ENCODE measurements at regions not wholly inside any gene's neighbourhood (a gene's known extent, or its start where the extent isn't known, plus 50 kb on each side); places are given as distances from the start of the nearest gene placed in this dataset.

- H3K4me2 ChIP-seq = no peak overlapping the region
- DNase-seq (ENCODE audit: low spot score) = no peak
- H3K4me3 ChIP-seq = no peak overlapping the region
- H3K79me2 ChIP-seq = no peaks in the 10 kb centered on the region
- no peaks in the 10 kb centered on the region for H3K27me3 ChIP-seq
- no peak for TF ChIP-seq CTCF (IDR thresholded peaks at IDR 0.05; ENCODE audit: poor library complexity)
- TF ChIP-seq EZH2phosphoT487 (IDR thresholded peaks at IDR 0.05; ENCODE audit: low read depth, severe bottlenecking, unreplicated experiment) = no peak
- no peak overlapping the region for H2AFZ ChIP-seq
- no peaks in the 10 kb centered on the region for H3K9me2 ChIP-seq (replicated peaks; ENCODE audit: insufficient read depth)
- H3K9me3 ChIP-seq (ENCODE audit: low read depth) = no peaks in the 10 kb centered on the region
- H3K4me1 ChIP-seq (ENCODE audit: insufficient read depth) = no peaks in the 10 kb centered on the region
- no peaks in the 10 kb centered on the region for H4K20me1 ChIP-seq (ENCODE audit: insufficient read depth, poor library complexity, severe bottlenecking)
- H3K27ac ChIP-seq = no peak overlapping the region
- no peaks in the 10 kb centered on the region for H3K36me3 ChIP-seq (replicated peaks; ENCODE audit: insufficient read depth, low read depth)
- 77% methylated on average over 2 of the region's 2 CpGs for WGBS (ENCODE audit: low lambda C conversion rate, missing lambda C conversion rate)
Observed at GRCh38 chr13:91166714-91167511, 180.6 kb upstream of the MIR17HG start.

- no peak overlapping the region for H3K4me2 ChIP-seq
- H3K27me3 ChIP-seq = no peaks in the 10 kb centered on the region
- no peaks in the 10 kb centered on the region for H3K79me2 ChIP-seq
- no peak overlapping the region for H3K4me3 ChIP-seq
- WGBS (ENCODE audit: low lambda C conversion rate, missing lambda C conversion rate) = 90% methylated on average over 4 of the region's 4 CpGs
- no peaks in the 10 kb centered on the region for H3K9me3 ChIP-seq (ENCODE audit: low read depth)
- no peak for TF ChIP-seq EZH2phosphoT487 (IDR thresholded peaks at IDR 0.05; ENCODE audit: low read depth, severe bottlenecking, unreplicated experiment)
- TF ChIP-seq EZH2 (IDR thresholded peaks at IDR 0.05; ENCODE audit: borderline replicate concordance) = no peak
- TF ChIP-seq CTCF (IDR thresholded peaks at IDR 0.05; ENCODE audit: poor library complexity) = no peak
- H3K9me2 ChIP-seq (replicated peaks; ENCODE audit: insufficient read depth) = no peaks in the 10 kb centered on the region
- no peaks in the 10 kb centered on the region for H3K4me1 ChIP-seq (ENCODE audit: insufficient read depth)
- H2AFZ ChIP-seq = no peak overlapping the region
- no peaks in the 10 kb centered on the region for H3K36me3 ChIP-seq (replicated peaks; ENCODE audit: insufficient read depth, low read depth)
- H4K20me1 ChIP-seq (ENCODE audit: insufficient read depth, poor library complexity, severe bottlenecking) = no peaks in the 10 kb centered on the region
- no peak overlapping the region for H3K27ac ChIP-seq
- DNase-seq (ENCODE audit: low spot score) = no peak
Observed at GRCh38 chr13:91167706-91168385, 179.6 kb upstream of the MIR17HG start.

GRCh38 chr13:91168386-91168711 lies 179.1 kb upstream of the MIR17HG start:
- Histone ChIP-seq H4K20me1 (ENCODE audit: insufficient read depth, poor library complexity, severe bottlenecking) (no peaks in the 10 kb centered on the region), H3K4me3 (no peak overlapping the region), H3K27ac (no peak overlapping the region), H3K9me2 (replicated peaks; ENCODE audit: insufficient read depth) (no peaks in the 10 kb centered on the region), H3K4me2 (no peak overlapping the region), H3K4me1 (ENCODE audit: insufficient read depth) (no peaks in the 10 kb centered on the region), H3K27me3 (no peaks in the 10 kb centered on the region), H3K79me2 (no peaks in the 10 kb centered on the region), H3K36me3 (replicated peaks; ENCODE audit: insufficient read depth, low read depth) (no peaks in the 10 kb centered on the region), H3K9me3 (ENCODE audit: low read depth) (no peaks in the 10 kb centered on the region), H2AFZ (no peak overlapping the region)
- no peak for TF ChIP-seq CTCF (IDR thresholded peaks at IDR 0.05; ENCODE audit: poor library complexity)
- TF ChIP-seq EZH2 (IDR thresholded peaks at IDR 0.05; ENCODE audit: borderline replicate concordance) = no peak
- TF ChIP-seq EZH2phosphoT487 (IDR thresholded peaks at IDR 0.05; ENCODE audit: low read depth, severe bottlenecking, unreplicated experiment) = no peak
- 55% methylated on average over 4 of the region's 4 CpGs for WGBS (ENCODE audit: low lambda C conversion rate, missing lambda C conversion rate)
- DNase-seq (ENCODE audit: low spot score) = no peak
